K562 (cell line): ENCODE measurements at regions not wholly inside any gene's neighbourhood (a gene's known extent, or its start where the extent isn't known, plus 50 kb on each side); places are given as distances from the start of the nearest gene placed in this dataset.
A peak's percentile ranks its signal among the peaks of the same experiment; 100 is the strongest.
"Not testable (repeated sequence)": the region's sequence is repeated elsewhere in the genome, so short reads cannot be mapped to it uniquely, and the experiment has no call there.

Source experiments
- ATAC-seq: fragments of 200-7000 bp; cut with Tn5 transposase; 3 replicates; pipeline ENCODE4 v1.9.1; 2020; ENCODE audit warnings: moderate library complexity
- BruUV-seq: library from RNA; stranded (reverse); fragments of 400-500 nt; replicated peaks from 2 replicates; lab custom pipeline; 2021; lab: Mats Ljungman, UMichigan
- CTCF ChIA-PET: fragments of 300-600 bp; formaldehyde crosslinking; extraction: SDS; loops from one replicate; lab custom pipeline; 2021; ENCODE audit warnings: low intra/inter-chr PET ratio; lab: Yijun Ruan, JAX
- POLR2A ChIA-PET: fragments of 300-600, 350-650 bp; sonication (Branson Sonifier 250); formaldehyde crosslinking; extraction: SDS; loops from one replicate; lab custom pipeline; 2021; ENCODE audit warnings: antibody characterized with exemption, inconsistent platforms; lab: Yijun Ruan, JAX
- DNase-seq, 4 experiments: peaks; one replicate each; pipeline versions ENCODE4 v3.0.0 to v3.0.0-alpha.2; 2011 to 2018; ENCODE audit warnings: low spot score in 3 of 4, mixed read lengths in 3 of 4; ENCODE audit errors: extremely low read depth in 1 of 4
- FAIRE-seq: peaks from 2 replicates; lab custom pipeline; 2011; peaks lifted over from hg19 to GRCh38; lab: Jason Lieb, UNC
- H2AFZ ChIP-seq: 2 replicates; pipeline ENCODE4 v1.6.0; 2011; ENCODE audit warnings: low read depth, low read length, control low read depth, inconsistent platforms
- H3K27ac ChIP-seq: fragments of 200-600 bp; 3 replicates; pipeline ENCODE4 v1.8.0; 2011; ENCODE audit warnings: low read depth, mild to moderate bottlenecking, control low read depth, inconsistent platforms, low read length, moderate library complexity, mixed read lengths; ENCODE audit errors: extremely low read depth
- H3K27me3 ChIP-seq, 2 experiments: fragments of 300-600 bp in 1 of 2; 2 replicates in 1 of 2; 3 replicates in 1 of 2; pipeline versions ENCODE4 v1.6.0 to v1.8.0; 2011; ENCODE audit warnings: inconsistent platforms in 2 of 2, low read length in 2 of 2, mild to moderate bottlenecking in 1 of 2, mixed read lengths in 1 of 2, moderate library complexity in 1 of 2; ENCODE audit not compliant: control insufficient read depth in 2 of 2, insufficient read depth in 2 of 2
- H3K36me3 ChIP-seq: fragments of 300-600 bp; 3 replicates; pipeline ENCODE4 v1.8.0; 2011; ENCODE audit warnings: mild to moderate bottlenecking, low read length, inconsistent platforms; ENCODE audit not compliant: control insufficient read depth, insufficient read depth
- H3K4me1 ChIP-seq, 2 experiments: fragments of 200-600 bp in 1 of 2; replicated peaks in 1 of 2; 2 replicates in 1 of 2; 3 replicates in 1 of 2; pipeline versions ENCODE4 v1.5.1 to v1.8.0; 2011; ENCODE audit warnings: inconsistent platforms in 2 of 2, low read length in 2 of 2, mild to moderate bottlenecking in 1 of 2, mixed read lengths in 1 of 2, moderate library complexity in 1 of 2; ENCODE audit not compliant: control insufficient read depth in 2 of 2, insufficient read depth in 2 of 2
- H3K4me2 ChIP-seq: 2 replicates; pipeline ENCODE4 v1.6.1; 2011; ENCODE audit warnings: low read length, control low read depth, inconsistent platforms, mixed read lengths; ENCODE audit not compliant: insufficient read depth
- H3K4me3 ChIP-seq: fragments of 200-600 bp; sonication (generic), shearing (Covaris generic); 2 replicates; pipeline ENCODE4 v1.5.1; 2016; ENCODE audit warnings: control low read depth, inconsistent platforms
- H3K79me2 ChIP-seq: fragments of 200-600 bp; 3 replicates; pipeline ENCODE4 v1.8.0; 2011; ENCODE audit warnings: low read length, inconsistent platforms; ENCODE audit not compliant: control insufficient read depth, insufficient read depth
- H3K9ac ChIP-seq, 2 experiments: 2 replicates each; pipeline versions ENCODE4 v1.6.0 to v1.6.1; 2011; ENCODE audit warnings: low read depth in 2 of 2, low read length in 2 of 2, control low read depth in 1 of 2, inconsistent platforms in 1 of 2, mild to moderate bottlenecking in 1 of 2, mixed read lengths in 1 of 2; ENCODE audit not compliant: insufficient read depth in 1 of 2
- H3K9me1 ChIP-seq: one replicate; pipeline ENCODE4 v1.6.0; 2011; ENCODE audit warnings: inconsistent platforms, mild to moderate bottlenecking, low read length, moderate library complexity; ENCODE audit not compliant: control insufficient read depth, insufficient read depth
- H3K9me3 ChIP-seq: replicated peaks from 2 replicates; pipeline ENCODE4 v1.5.1; 2011; ENCODE audit warnings: low read depth, low read length, inconsistent platforms; ENCODE audit not compliant: control insufficient read depth, insufficient read depth
- H4K20me1 ChIP-seq: replicated peaks from 2 replicates; pipeline ENCODE4 v1.6.1; 2011; ENCODE audit warnings: low read length, inconsistent platforms, mixed read lengths; ENCODE audit not compliant: control insufficient read depth, insufficient read depth
- WGBS: fragments of 100-300 bp; shearing (Covaris generic); methylation state at CpG from one replicate; pipeline ENCODE4 v1.1.6; 2016; ENCODE audit warnings: low coverage, mixed read lengths; ENCODE audit not compliant: insufficient coverage; ENCODE audit errors: missing lambda C conversion rate; 5-methylcytosine and 5-hydroxymethylcytosine counted together
- in situ Hi-C: fragments of 300-500 bp; cut with MboI; formaldehyde crosslinking; loops from 4 replicates; pipeline ENCODE4 v1.15.0; 2018; ENCODE audit warnings: inconsistent platforms, mixed read lengths
- intact Hi-C: fragments of 100-400 bp; cut with micrococcal nuclease; formaldehyde crosslinking; loops from 2 replicates; pipeline ENCODE4 v1.14.2; 2022
- TF ChIP-seq, protein P1 (sequence below), 3 experiments: IDR thresholded peaks in 2 of 3; conservative IDR thresholded peaks in 1 of 3; 2 replicates each; pipeline ENCODE4 v1.5.1; 2011 to 2012; ENCODE audit warnings: low read length in 3 of 3, mild to moderate bottlenecking in 3 of 3, control low read depth in 2 of 3, improper control_type of control experiment in 1 of 3, inconsistent platforms in 1 of 3, low read depth in 1 of 3, mixed read lengths in 1 of 3, moderate library complexity in 1 of 3; ENCODE audit not compliant: insufficient read depth in 2 of 3

DNA sequence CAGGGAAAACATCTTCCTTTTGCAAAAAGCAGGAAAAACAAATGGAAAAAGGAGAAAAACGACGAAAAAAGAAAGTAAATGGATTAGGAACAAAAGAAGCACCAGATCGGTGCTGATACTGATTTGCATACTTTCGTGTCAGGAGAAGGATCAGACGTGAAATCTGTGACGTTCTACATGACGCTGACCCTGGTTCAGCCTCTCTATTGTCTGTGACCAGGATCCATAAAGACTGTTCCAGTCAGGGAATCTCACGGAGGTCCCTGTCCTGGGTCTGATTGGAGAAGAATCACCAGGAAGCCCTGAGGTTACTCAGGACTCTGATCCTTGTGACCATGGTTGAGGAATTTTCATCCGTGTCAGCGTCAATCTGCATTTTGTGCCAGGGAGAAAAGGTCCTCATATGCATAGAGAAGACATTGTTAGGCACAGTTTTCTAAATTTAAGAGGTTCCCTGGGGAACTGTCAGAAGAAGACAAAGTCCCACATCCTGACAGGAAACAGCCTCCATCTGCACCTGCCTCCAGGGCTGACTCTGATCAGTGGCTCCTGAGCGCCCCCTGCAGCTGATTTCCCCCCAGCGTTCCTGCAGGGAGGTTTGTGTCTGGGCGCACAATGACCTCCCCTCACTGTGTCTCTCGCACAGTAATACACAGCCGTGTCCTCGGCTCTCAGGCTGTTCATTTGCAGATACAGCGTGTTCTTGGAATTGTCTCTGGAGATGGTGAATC lies 832.9 kb downstream of the TMEM121 start:
- CTCF ChIA-PET = not testable (repeated sequence)
- peak; percentile 42 for FAIRE-seq

DNA sequence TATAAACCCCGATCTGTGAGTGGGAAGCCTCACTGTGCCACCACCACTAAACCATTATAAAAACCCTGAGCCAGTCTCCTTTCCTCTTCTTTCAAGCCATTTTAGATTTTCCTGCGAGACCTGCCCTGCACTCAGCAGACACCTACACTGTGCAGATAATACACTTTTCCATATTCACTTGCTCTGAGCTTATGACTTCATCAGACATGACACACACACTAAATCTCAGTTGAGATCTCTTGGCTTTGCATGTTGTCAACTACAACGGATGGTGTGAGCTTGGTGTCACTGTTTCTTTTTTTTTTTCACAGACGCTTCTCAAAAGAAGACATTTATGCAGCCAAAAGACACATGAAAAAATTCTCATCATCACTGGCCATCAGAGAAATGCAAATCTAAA lies 839.0 kb downstream of the TMEM121 start:
- H3K4me3 ChIP-seq, FAIRE-seq, in situ Hi-C loops, H3K27me3 ChIP-seq, ATAC-seq, H3K9me1 ChIP-seq, H3K79me2 ChIP-seq, H4K20me1 ChIP-seq, DNase-seq, H3K4me2 ChIP-seq, H3K9me3 ChIP-seq, H3K4me1 ChIP-seq, H3K9ac ChIP-seq, BruUV-seq, POLR2A ChIA-PET, H2AFZ ChIP-seq, H3K36me3 ChIP-seq, H3K27ac ChIP-seq, intact Hi-C loops, CTCF ChIA-PET: not testable (repeated sequence)
- WGBS = 0% methylated on average over 1 of the region's 4 CpGs

More for the DNA sequence above, 832.9 kb downstream of the TMEM121 start:
- in situ Hi-C loops, H3K9ac ChIP-seq, intact Hi-C loops, H3K9me3 ChIP-seq, POLR2A ChIA-PET, H3K4me3 ChIP-seq, H3K4me1 ChIP-seq, DNase-seq, H3K9me1 ChIP-seq, H4K20me1 ChIP-seq, BruUV-seq, H3K27ac ChIP-seq, H3K36me3 ChIP-seq, H3K4me2 ChIP-seq, H3K27me3 ChIP-seq, H2AFZ ChIP-seq, ATAC-seq, H3K79me2 ChIP-seq: not testable (repeated sequence)
- 2% methylated on average over 9 of the region's 17 CpGs for WGBS
- TF ChIP-seq, protein P1, sequence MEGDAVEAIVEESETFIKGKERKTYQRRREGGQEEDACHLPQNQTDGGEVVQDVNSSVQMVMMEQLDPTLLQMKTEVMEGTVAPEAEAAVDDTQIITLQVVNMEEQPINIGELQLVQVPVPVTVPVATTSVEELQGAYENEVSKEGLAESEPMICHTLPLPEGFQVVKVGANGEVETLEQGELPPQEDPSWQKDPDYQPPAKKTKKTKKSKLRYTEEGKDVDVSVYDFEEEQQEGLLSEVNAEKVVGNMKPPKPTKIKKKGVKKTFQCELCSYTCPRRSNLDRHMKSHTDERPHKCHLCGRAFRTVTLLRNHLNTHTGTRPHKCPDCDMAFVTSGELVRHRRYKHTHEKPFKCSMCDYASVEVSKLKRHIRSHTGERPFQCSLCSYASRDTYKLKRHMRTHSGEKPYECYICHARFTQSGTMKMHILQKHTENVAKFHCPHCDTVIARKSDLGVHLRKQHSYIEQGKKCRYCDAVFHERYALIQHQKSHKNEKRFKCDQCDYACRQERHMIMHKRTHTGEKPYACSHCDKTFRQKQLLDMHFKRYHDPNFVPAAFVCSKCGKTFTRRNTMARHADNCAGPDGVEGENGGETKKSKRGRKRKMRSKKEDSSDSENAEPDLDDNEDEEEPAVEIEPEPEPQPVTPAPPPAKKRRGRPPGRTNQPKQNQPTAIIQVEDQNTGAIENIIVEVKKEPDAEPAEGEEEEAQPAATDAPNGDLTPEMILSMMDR (IDR thresholded peaks at IDR 0.05 in 2 of 3, conservative IDR thresholded peaks at IDR 0.05 in 1 of 3; ENCODE audit: insufficient read depth in 2 of 3, low read depth in 1 of 3, low read length in 3 of 3) = peak in 1 of 3 experiments; percentile 19; a peak in 1 of 6 replicates

DNA sequence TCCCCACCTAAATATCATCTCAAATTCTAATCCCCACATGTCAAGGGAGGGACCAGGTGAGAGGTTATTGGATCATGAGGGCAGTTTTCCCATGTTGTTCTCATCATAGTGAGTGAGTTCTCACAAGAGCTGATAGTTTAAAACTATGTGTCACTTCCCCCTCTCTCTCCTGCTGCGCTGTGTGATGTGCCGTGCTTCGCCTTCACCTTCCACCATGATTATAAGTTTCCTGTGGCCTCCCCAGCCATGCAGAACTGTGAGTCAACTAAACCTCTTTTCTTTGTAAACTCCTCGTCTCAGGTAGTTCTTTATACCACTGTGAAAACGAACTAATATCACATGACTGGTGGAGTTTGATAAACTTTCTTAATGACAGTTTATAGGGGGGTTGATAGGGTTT lies 839.5 kb downstream of the TMEM121 start:
- in situ Hi-C loops, FAIRE-seq, H4K20me1 ChIP-seq, H2AFZ ChIP-seq, ATAC-seq, H3K79me2 ChIP-seq, H3K4me2 ChIP-seq, H3K9ac ChIP-seq, H3K9me1 ChIP-seq, H3K4me1 ChIP-seq, BruUV-seq, CTCF ChIA-PET, H3K4me3 ChIP-seq, H3K9me3 ChIP-seq, H3K27ac ChIP-seq, H3K27me3 ChIP-seq, H3K36me3 ChIP-seq, intact Hi-C loops, POLR2A ChIA-PET, DNase-seq: not testable (repeated sequence)
- 0% methylated on average over 2 of the region's 5 CpGs for WGBS
